ENCODE measurements at regions not wholly inside any gene's neighbourhood (a gene's known extent, or its start where the extent isn't known, plus 50 kb on each side); places are given as distances from the start of the nearest gene placed in this dataset.

GRCh38 chr18:73156117-73156516, 288.3 kb upstream of the NETO1 start:
- H3K14ac ChIP-seq (ENCODE audit: insufficient read depth, low read length): no peak overlapping the region
- H3K4ac ChIP-seq (ENCODE audit: low read depth, low read length): no peak overlapping the region
- H4K8ac ChIP-seq (replicated peaks; ENCODE audit: insufficient read length, low read depth, low read length): no peak overlapping the region
- H3K9me3 ChIP-seq (ENCODE audit: control insufficient read depth, low read depth, low read length): no peaks in the 10 kb centered on the region
- Mint-ChIP-seq H3K4me3 (no peak overlapping the region), H3K27me3 (ENCODE audit: low read depth) (no peaks in the 10 kb centered on the region), H3K4me1 (no peaks in the 10 kb centered on the region), H3K27ac (no peak overlapping the region), H3K9me3 (no peaks in the 10 kb centered on the region; a peak in 1 of 5 replicates), H3K36me3 (ENCODE audit: insufficient read depth in 1 of 3, low read depth in 3 of 3) (no peaks in the 10 kb centered on the region)
- H3K56ac ChIP-seq (ENCODE audit: insufficient read length, low read depth, low read length): no peak overlapping the region
- H3K23ac ChIP-seq (ENCODE audit: insufficient read length, low read depth, low read length): no peak overlapping the region
- no peak overlapping the region for H2BK120ac ChIP-seq (ENCODE audit: low read depth, low read length, poor library complexity, severe bottlenecking)
- H2BK5ac ChIP-seq (ENCODE audit: insufficient read length, low read length): no peak overlapping the region
- TF ChIP-seq CTCF (conservative IDR thresholded peaks at IDR 0.05): no peak
- no peak overlapping the region for H3K4me2 ChIP-seq (ENCODE audit: insufficient read depth, insufficient read length, low read length)
- no peak overlapping the region for H4K91ac ChIP-seq (ENCODE audit: insufficient read length, low read depth, low read length)
- H2BK15ac ChIP-seq (ENCODE audit: low read depth, low read length): no peak overlapping the region
- no peak overlapping the region for H2AFZ ChIP-seq (ENCODE audit: low read length)
- no peak overlapping the region for H3T11ph ChIP-seq (ENCODE audit: low read length)
- no peaks in the 10 kb centered on the region for H3K27me3 ChIP-seq (ENCODE audit: insufficient read depth, low read length)
- H3K9ac ChIP-seq (ENCODE audit: extremely low read depth, insufficient read length, low read length): no peak overlapping the region
- no peaks in the 10 kb centered on the region for H3K79me2 ChIP-seq (ENCODE audit: insufficient read depth, low read length)
- no peaks in the 10 kb centered on the region for H3K79me1 ChIP-seq (ENCODE audit: insufficient read depth, low read depth, low read length, poor library complexity, severe bottlenecking)
- H3K18ac ChIP-seq (ENCODE audit: insufficient read length, low read depth, low read length): no peak overlapping the region
- H3K27ac ChIP-seq (ENCODE audit: insufficient read length, low read depth, low read length): no peak overlapping the region
- H2BK20ac ChIP-seq (ENCODE audit: low read depth, low read length, poor library complexity, severe bottlenecking): no peak overlapping the region
- H4K5ac ChIP-seq (ENCODE audit: insufficient read length, low read depth, low read length): no peak overlapping the region
- no peak overlapping the region for H2AK5ac ChIP-seq (ENCODE audit: insufficient read length, low read length)
- no peaks in the 10 kb centered on the region for H4K20me1 ChIP-seq (ENCODE audit: control insufficient read depth, insufficient read depth, insufficient read length)
- no peak for DNase-seq
- H3K4me1 ChIP-seq (ENCODE audit: insufficient read depth, low read length): no peaks in the 10 kb centered on the region
- H3K23me2 ChIP-seq (ENCODE audit: insufficient read length, low read depth, low read length, poor library complexity, severe bottlenecking): no peaks in the 10 kb centered on the region
- no peak overlapping the region for H2BK12ac ChIP-seq (ENCODE audit: insufficient read length, low read depth, low read length)

Data from H9 (cell line).